Upper lobe of left lung (tissue), 6 donors: ENCODE measurements at regions not wholly inside any gene's neighbourhood (a gene's known extent, or its start where the extent isn't known, plus 50 kb on each side); places are given as distances from the start of the nearest gene placed in this dataset.
A peak's percentile ranks its signal among the peaks of the same experiment; 100 is the strongest.
"Not testable (repeated sequence)": the region's sequence is repeated elsewhere in the genome, so short reads cannot be mapped to it uniquely, and the experiment has no call there.

ENCODE experiments used
- ATAC-seq, 2 donors: fragments of 200-7000 bp; cut with Tn5 transposase; one replicate each; pipeline ENCODE4 v1.9.1; 2022; ENCODE audit warnings: mild to moderate bottlenecking in 2 of 2, moderate library complexity in 2 of 2; ENCODE audit not compliant: low FRiP score in 2 of 2
- DNase-seq, 2 donors: peaks; one replicate each; pipeline ENCODE4 v3.0.0-alpha.2; 2019 to 2020
- H3K27ac ChIP-seq, 4 donors: fragments of 200-600 bp; sonication (generic); one replicate each; pipeline ENCODE4 v1.5.1; 2016 to 2019
- H3K27me3 ChIP-seq, 4 donors: fragments of 200-600 bp; sonication (generic); one replicate each; pipeline ENCODE4 v1.5.1; 2017 to 2019
- H3K36me3 ChIP-seq, 4 donors: fragments of 200-600 bp; sonication (generic); one replicate each; pipeline ENCODE4 v1.5.1; 2016 to 2019
- H3K4me1 ChIP-seq, 4 donors: fragments of 200-600 bp; sonication (generic); one replicate each; pipeline ENCODE4 v1.5.1; 2018 to 2019
- H3K4me3 ChIP-seq, 4 donors: fragments of 200-600 bp; sonication (generic); one replicate each; pipeline ENCODE4 v1.5.1; 2017 to 2019; ENCODE audit warnings: mild to moderate bottlenecking in 2 of 4, moderate library complexity in 1 of 4
- H3K9me3 ChIP-seq, 4 donors: fragments of 200-600 bp; sonication (generic); one replicate each; pipeline ENCODE4 v1.5.1; 2018 to 2019
- EP300 ChIP-seq, 4 donors: sonication (generic); formaldehyde crosslinking; IDR thresholded peaks; one replicate each; pipeline ENCODE4 v1.5.1; 2017; ENCODE audit warnings: antibody characterized with exemption in 4 of 4, control low read depth in 2 of 4
- POLR2A ChIP-seq, 4 donors: fragments of 450-650 bp; IDR thresholded peaks; one replicate each; pipeline ENCODE4 v1.5.1; 2016 to 2017; ENCODE audit warnings: antibody characterized with exemption in 4 of 4, mild to moderate bottlenecking in 2 of 4
- POLR2AphosphoS5 ChIP-seq, 2 donors: sonication (generic); formaldehyde crosslinking; IDR thresholded peaks; one replicate each; pipeline ENCODE4 v1.5.1; 2017; ENCODE audit warnings: antibody characterized with exemption in 2 of 2
- WGBS, 2 donors: methylation state at CpG; one replicate each; pipeline ENCODE4 v1.1.5; 2017 to 2018; 5-methylcytosine and 5-hydroxymethylcytosine counted together
- TF ChIP-seq, protein P1 (sequence below), 6 experiments: fragments of 450-650 bp in 4 of 6; fragments of 200-600 bp in 2 of 6; sonication (generic) in 2 of 6; IDR thresholded peaks; one replicate each; pipeline ENCODE4 v1.5.1; 2016 to 2019; ENCODE audit warnings: antibody characterized with exemption in 6 of 6
- donor health status: DM: no; HTN: no; CAD: no; lungs with moderate emphysema.
- donor health status: DM: no; HTN: yes; CAD: no; lungs with severe emphysema.

DNA sequence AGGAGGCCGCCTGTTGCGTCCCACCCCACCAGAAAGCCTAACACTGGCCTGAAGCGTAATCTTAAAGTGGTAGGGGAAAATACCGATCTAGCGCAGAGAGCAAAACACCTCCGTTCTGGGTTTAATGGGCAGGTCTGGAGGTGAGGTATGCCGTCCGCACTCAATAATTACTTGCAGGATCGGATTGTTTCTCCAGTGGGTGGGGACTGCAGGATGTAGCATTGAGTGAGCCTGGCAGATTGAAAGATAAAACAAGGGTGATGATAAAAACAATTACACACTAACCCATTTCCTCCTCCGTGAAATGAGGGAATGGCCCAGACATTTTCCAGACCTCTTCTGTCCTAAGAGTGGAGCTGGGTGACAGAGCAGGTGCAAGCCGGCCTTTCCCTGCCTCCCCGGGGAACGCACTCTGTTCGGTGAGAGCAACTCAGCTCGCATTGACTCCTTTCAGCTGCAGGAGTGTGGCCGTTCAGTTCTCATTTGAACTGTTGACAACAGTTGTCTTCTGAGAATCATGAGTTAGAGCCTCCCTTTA is 110.2 kb upstream of the DOCK9 start:
- DNase-seq (peak in 1 of 2 donors; percentile 45), ATAC-seq (peak; percentile 35 to 69)
- no peaks in the 10 kb centered on the region for H3K9me3 ChIP-seq
- H3K27me3 ChIP-seq: peaks cover 0 to 4% (median 2%) of the 10 kb centered on the region in 4 donors
- 16 to 25% methylated on average over 11 to 16 of the region's 16 CpGs for WGBS, 2 donors
- H3K36me3 ChIP-seq: no peaks in the 10 kb centered on the region
- TF ChIP-seq POLR2AphosphoS5 (IDR thresholded peaks at IDR 0.05) (no peak), EP300 (IDR thresholded peaks at IDR 0.05) (no peak), POLR2A (IDR thresholded peaks at IDR 0.05) (no peak)
- TF ChIP-seq, protein P1, sequence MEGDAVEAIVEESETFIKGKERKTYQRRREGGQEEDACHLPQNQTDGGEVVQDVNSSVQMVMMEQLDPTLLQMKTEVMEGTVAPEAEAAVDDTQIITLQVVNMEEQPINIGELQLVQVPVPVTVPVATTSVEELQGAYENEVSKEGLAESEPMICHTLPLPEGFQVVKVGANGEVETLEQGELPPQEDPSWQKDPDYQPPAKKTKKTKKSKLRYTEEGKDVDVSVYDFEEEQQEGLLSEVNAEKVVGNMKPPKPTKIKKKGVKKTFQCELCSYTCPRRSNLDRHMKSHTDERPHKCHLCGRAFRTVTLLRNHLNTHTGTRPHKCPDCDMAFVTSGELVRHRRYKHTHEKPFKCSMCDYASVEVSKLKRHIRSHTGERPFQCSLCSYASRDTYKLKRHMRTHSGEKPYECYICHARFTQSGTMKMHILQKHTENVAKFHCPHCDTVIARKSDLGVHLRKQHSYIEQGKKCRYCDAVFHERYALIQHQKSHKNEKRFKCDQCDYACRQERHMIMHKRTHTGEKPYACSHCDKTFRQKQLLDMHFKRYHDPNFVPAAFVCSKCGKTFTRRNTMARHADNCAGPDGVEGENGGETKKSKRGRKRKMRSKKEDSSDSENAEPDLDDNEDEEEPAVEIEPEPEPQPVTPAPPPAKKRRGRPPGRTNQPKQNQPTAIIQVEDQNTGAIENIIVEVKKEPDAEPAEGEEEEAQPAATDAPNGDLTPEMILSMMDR (IDR thresholded peaks at IDR 0.05): no peak
- H3K27ac ChIP-seq: peak overlapping the region; percentile 91 to 98 (median 96)
- H3K4me1 ChIP-seq: peaks cover 10 to 39% (median 29%) of the 10 kb centered on the region in 4 donors
- peak overlapping the region; percentile 71 to 89 (median 80) for H3K4me3 ChIP-seq

DNA sequence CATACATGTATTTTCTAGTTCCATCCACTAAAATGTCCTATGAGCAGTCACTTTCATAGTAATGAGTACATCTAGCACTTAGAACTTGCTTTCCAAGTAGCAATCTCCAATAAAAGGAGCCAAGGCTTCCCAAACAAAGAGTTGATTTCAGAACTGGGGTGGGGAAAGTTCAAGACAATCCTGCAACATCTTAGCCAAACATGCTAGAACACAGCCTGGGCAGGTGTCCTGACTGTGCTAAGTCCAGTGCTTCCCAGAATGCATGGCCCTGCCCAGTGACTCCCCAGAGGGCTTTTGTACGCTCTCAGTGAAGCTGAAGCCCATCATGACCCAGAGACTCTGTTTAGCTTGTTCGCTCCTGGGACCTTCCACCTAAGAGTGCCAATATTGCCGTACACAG is 106.7 kb upstream of the UBAC2 start:
- no peaks in the 10 kb centered on the region for H3K27me3 ChIP-seq
- no peaks in the 10 kb centered on the region for H3K9me3 ChIP-seq
- H3K36me3 ChIP-seq: no peaks in the 10 kb centered on the region
- H3K4me1 ChIP-seq: no peaks in the 10 kb centered on the region
- DNase-seq: no peak
- H3K27ac ChIP-seq: no peak overlapping the region
- WGBS, 2 donors: 86 to 97% methylated on average over 3 of the region's 3 CpGs
- ATAC-seq: no peak
- TF ChIP-seq, protein P1 (IDR thresholded peaks at IDR 0.05): no peak
- TF ChIP-seq EP300 (IDR thresholded peaks at IDR 0.05): no peak
- TF ChIP-seq POLR2A (IDR thresholded peaks at IDR 0.05): no peak
- no peak for TF ChIP-seq POLR2AphosphoS5 (IDR thresholded peaks at IDR 0.05)
- no peak overlapping the region for H3K4me3 ChIP-seq

DNA sequence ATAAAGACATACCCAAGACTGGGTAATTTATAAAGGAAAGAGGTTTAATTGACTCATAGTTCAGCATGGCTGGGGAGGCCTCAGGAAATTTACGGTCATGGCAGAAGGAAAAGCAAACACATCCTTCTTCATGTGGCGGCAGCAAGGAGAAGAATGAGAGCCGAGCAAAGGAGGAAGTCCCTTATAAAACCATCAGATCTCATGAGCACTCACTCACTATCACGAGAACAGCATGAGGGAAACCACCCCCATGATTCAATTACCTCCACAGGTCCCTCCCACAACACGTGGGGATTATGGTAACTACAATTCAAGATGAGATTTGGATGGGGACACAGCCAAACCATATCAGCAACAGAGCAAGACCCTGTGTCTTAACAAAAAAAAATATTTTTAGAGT is 98.8 kb upstream of the UBAC2 start:
- H3K4me1 ChIP-seq: not testable (repeated sequence)

DNA sequence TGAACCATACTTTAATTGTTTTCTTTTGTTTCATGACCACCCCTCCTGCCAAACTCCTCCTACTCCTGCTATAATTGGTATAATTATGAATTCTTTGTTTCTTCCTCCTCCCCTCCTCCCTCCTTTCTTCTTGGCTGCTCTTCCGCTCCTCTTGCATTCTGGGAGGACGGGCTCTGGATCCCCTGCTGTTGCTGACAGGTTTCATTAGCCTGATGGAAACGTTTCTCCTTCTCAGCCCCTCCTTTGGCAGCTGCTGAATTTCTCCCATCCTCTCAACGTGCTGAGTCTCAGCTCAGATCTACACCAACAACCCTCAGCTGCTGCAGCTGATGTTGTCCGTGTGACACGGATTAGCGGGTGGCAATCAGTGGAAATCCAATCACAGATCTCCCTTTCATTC is 97.1 kb upstream of the UBAC2 start:
- H3K36me3 ChIP-seq: no peaks in the 10 kb centered on the region
- no peak for ATAC-seq
- no peaks in the 10 kb centered on the region for H3K4me1 ChIP-seq
- 56 to 61% methylated on average over 7 of the region's 7 CpGs for WGBS, 2 donors
- H3K27me3 ChIP-seq: no peaks in the 10 kb centered on the region
- H3K27ac ChIP-seq: no peak overlapping the region
- no peaks in the 10 kb centered on the region for H3K9me3 ChIP-seq
- H3K4me3 ChIP-seq: no peak overlapping the region
- DNase-seq: no peak
- TF ChIP-seq POLR2AphosphoS5 (IDR thresholded peaks at IDR 0.05) (no peak), POLR2A (IDR thresholded peaks at IDR 0.05) (no peak), EP300 (IDR thresholded peaks at IDR 0.05) (no peak)
- TF ChIP-seq, protein P1 (IDR thresholded peaks at IDR 0.05): no peak

More for the DNA sequence above, 98.8 kb upstream of the UBAC2 start:
- not testable (repeated sequence) for H3K27me3 ChIP-seq, H3K36me3 ChIP-seq, ATAC-seq, H3K9me3 ChIP-seq, DNase-seq, H3K27ac ChIP-seq, H3K4me3 ChIP-seq
- 37 to 42% methylated on average over 5 of the region's 5 CpGs for WGBS, 2 donors

DNA sequence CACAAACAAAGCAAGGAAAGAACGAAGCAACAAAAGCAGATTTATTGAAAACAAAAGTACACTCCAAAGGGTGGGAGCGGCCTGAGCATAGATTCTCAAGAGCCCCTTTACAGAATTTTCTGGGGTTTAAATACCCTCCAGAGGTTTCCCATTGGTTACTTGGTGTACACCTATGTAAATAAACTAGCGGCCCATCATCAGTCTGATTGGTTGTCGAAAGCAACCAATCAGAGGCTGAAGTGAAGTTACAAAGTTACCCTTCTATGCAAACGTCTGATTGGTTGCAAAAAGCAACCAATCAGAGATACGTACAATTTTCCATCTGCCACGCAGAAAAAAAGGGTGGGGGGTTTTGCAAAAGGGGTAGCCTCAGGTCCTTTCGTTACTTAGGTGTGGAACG is 96.3 kb upstream of the UBAC2 start:
- no peak for DNase-seq
- Histone ChIP-seq H3K27me3 (no peaks in the 10 kb centered on the region), H3K27ac (no peak overlapping the region), H3K4me3 (no peak overlapping the region), H3K4me1 (no peaks in the 10 kb centered on the region), H3K36me3 (no peaks in the 10 kb centered on the region), H3K9me3 (no peaks in the 10 kb centered on the region)
- WGBS, 2 donors: 86 to 89% methylated on average over 9 of the region's 9 CpGs
- TF ChIP-seq EP300 (IDR thresholded peaks at IDR 0.05) (no peak), POLR2AphosphoS5 (IDR thresholded peaks at IDR 0.05) (no peak), POLR2A (IDR thresholded peaks at IDR 0.05) (no peak)
- TF ChIP-seq, protein P1 (IDR thresholded peaks at IDR 0.05): no peak
- ATAC-seq: no peak
